Spleen (tissue), 7 donors: ENCODE measurements at regions not wholly inside any gene's neighbourhood (a gene's known extent, or its start where the extent isn't known, plus 50 kb on each side); places are given as distances from the start of the nearest gene placed in this dataset.
A peak's percentile ranks its signal among the peaks of the same experiment; 100 is the strongest.

ENCODE experiments used
- POLR2A ChIP-seq, 3 donors: fragments of 450-650 bp; IDR thresholded peaks; one replicate each; pipeline ENCODE4 v1.5.1; 2017; ENCODE audit warnings: antibody characterized with exemption in 3 of 3, mild to moderate bottlenecking in 1 of 3
- POLR2AphosphoS5 ChIP-seq, 3 donors: sonication (generic); formaldehyde crosslinking; IDR thresholded peaks; one replicate each; pipeline ENCODE4 v1.5.1; 2017; ENCODE audit warnings: antibody characterized with exemption in 3 of 3
- TF ChIP-seq, protein P1 (sequence below), 11 experiments: fragments of 200-600 bp in 7 of 11; fragments of 450-650 bp in 4 of 11; sonication (generic) in 4 of 11; IDR thresholded peaks in 8 of 11; conservative IDR thresholded peaks in 3 of 11; 1 replicate in 7 of 11; 2 replicates in 4 of 11; pipeline versions ENCODE4 v1.4.0 to v1.8.0; 2016 to 2021; ENCODE audit warnings: antibody characterized with exemption in 11 of 11, inconsistent platforms in 4 of 11, mild to moderate bottlenecking in 1 of 11
- donor health status: DM: no; HTN: no; CAD: no; lungs with moderate emphysema.
- donor health status: DM: no; HTN: no; CAD: no.
- donor health status: DM: no; HTN: no; CAD: no.

GRCh38 chr2:237207646-237208045, 122.0 kb downstream of the COPS8 start:
- TF ChIP-seq, protein P1, sequence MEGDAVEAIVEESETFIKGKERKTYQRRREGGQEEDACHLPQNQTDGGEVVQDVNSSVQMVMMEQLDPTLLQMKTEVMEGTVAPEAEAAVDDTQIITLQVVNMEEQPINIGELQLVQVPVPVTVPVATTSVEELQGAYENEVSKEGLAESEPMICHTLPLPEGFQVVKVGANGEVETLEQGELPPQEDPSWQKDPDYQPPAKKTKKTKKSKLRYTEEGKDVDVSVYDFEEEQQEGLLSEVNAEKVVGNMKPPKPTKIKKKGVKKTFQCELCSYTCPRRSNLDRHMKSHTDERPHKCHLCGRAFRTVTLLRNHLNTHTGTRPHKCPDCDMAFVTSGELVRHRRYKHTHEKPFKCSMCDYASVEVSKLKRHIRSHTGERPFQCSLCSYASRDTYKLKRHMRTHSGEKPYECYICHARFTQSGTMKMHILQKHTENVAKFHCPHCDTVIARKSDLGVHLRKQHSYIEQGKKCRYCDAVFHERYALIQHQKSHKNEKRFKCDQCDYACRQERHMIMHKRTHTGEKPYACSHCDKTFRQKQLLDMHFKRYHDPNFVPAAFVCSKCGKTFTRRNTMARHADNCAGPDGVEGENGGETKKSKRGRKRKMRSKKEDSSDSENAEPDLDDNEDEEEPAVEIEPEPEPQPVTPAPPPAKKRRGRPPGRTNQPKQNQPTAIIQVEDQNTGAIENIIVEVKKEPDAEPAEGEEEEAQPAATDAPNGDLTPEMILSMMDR (IDR thresholded peaks at IDR 0.05 in 8 of 11, conservative IDR thresholded peaks at IDR 0.05 in 3 of 11), result no peak
- no peak for TF ChIP-seq POLR2A (IDR thresholded peaks at IDR 0.05)
- peak in 1 of 3 donors; percentile 62 for TF ChIP-seq POLR2AphosphoS5 (IDR thresholded peaks at IDR 0.05)
